ENCODE measurements at regions not wholly inside any gene's neighbourhood (a gene's known extent, or its start where the extent isn't known, plus 50 kb on each side); places are given as distances from the start of the nearest gene placed in this dataset.

DNA sequence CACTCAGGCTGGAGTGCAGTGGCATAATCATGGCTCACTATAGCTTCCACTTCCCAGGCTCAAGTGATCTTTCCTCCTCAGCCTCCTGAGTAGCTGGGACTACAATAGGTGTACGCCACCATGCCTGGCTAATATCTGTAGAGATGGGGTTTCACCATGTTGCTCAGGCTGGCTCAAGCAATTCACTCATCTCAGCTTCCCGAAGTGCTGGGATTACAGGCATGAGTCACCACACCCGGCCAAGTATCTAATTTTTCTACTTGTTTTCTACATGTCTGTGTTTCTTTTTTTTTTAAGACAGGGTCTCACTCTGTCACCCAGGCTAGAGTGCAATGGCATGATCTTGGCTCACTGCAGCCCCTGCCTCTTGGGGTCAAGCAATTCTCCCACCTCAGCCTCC lies 119.7 kb upstream of the MED13L start:
- TF ChIP-seq CTCF (IDR thresholded peaks at IDR 0.05; ENCODE audit: insufficient read depth, low read depth, low read length, missing control alignments): no peak
- DNase-seq (ENCODE audit: low read depth): peak; percentile 78

GRCh38 chr12:116398193-116398592 lies 120.7 kb upstream of the MED13L start:
- no peak for TF ChIP-seq CTCF (IDR thresholded peaks at IDR 0.05; ENCODE audit: insufficient read depth, low read depth, low read length, missing control alignments)
- DNase-seq (ENCODE audit: low read depth): no peak
- no peak overlapping the region for H3K4me3 ChIP-seq (ENCODE audit: low read length)

More for the DNA sequence above, 119.7 kb upstream of the MED13L start:
- no peak overlapping the region for H3K4me3 ChIP-seq (ENCODE audit: low read length)

- no peak for TF ChIP-seq CTCF (IDR thresholded peaks at IDR 0.05; ENCODE audit: insufficient read depth, low read depth, low read length, missing control alignments)
- no peak for DNase-seq (ENCODE audit: low read depth)
- H3K4me3 ChIP-seq (ENCODE audit: low read length): no peak overlapping the region
These were observed 121.6 kb upstream of the MED13L start for GRCh38 chr12:116399055-116399454.

DNA sequence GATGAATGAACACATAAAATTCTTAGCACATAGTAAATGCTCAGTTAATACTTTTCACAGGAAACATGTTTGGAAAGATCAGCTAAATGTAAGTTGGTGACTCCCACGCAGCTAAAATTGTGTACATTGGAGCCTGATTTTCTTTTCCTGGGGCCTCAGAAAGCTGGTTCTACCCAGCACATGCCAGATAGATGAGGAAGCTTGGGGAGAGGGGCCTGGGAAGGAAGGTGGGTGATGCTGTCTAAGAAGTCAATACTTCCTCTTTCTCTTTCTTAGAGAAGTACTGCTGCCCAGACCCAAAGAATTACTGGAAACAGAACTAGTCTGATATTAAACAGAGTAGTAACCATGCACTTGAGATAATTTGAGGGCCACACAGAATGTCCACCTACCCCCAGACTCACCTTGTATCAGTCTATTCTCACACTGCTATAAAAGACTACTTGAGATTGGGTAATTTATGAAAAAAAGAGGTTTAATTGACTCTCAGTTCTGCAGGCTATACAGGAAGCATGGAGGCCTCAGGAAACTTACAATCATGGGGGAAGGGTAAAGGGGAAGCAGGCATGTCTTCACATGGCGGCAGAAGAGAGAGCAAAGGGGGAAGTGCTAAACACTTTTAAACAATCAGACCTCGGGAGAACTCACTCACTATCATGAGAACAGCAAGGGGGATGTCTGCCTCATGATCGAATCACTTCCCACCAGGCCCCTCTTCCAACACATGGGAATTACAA lies 123.3 kb upstream of the MED13L start:
- no peak for DNase-seq (ENCODE audit: low read depth)
- TF ChIP-seq CTCF (IDR thresholded peaks at IDR 0.05; ENCODE audit: insufficient read depth, low read depth, low read length, missing control alignments): no peak
- H3K4me3 ChIP-seq (ENCODE audit: low read length): no peak overlapping the region

GRCh38 chr12:116401565-116401964 lies 124.1 kb upstream of the MED13L start:
- no peak overlapping the region for H3K4me3 ChIP-seq (ENCODE audit: low read length)
- no peak for TF ChIP-seq CTCF (IDR thresholded peaks at IDR 0.05; ENCODE audit: insufficient read depth, low read depth, low read length, missing control alignments)
- DNase-seq (ENCODE audit: low read depth): no peak

DNA sequence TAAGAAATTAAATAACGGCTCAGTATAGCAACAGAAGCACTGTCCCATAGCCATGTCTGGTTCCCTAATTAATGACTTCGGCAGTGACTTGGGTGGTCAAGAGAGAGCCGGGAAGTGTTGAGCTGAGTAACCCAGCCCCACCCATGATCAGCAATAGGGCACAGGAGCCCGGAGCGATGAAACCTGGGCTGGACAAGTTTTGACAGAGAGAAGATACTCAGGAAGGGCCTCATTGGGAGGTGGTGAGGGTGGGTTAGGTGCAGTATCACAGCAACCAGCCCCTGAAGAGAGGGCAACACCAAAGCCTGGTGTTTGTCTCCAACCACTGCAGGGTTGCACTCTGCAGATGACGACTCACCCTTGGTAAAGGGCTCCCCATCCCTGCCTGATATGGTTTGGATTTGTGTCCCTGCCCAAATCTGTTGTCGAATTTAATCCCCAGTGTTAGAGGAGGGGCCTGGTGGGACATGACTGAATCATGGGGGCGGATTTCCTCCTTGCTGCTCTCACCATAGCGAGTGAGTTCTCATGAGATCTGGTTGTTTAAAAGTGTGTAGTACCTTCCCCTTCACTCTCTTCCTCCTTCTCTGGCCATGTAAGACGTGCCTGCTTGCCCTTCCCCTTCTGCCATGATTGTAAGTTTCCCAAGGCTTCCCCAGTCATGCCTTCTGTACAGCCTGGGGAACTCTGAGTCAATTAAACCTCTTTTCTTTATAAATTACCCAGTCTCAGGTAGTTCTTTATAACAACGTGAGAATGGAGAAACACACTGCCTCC lies 124.9 kb upstream of the MED13L start:
- peak; percentile 84 for DNase-seq (ENCODE audit: low read depth)
- H3K4me3 ChIP-seq (ENCODE audit: low read length): no peak overlapping the region
- TF ChIP-seq CTCF (IDR thresholded peaks at IDR 0.05; ENCODE audit: insufficient read depth, low read depth, low read length, missing control alignments): no peak

Measured in epithelial cell of esophagus (primary cell).